HPDE6-E6E7 (cell line): ENCODE measurements at regions not wholly inside any gene's neighbourhood (a gene's known extent, or its start where the extent isn't known, plus 50 kb on each side); places are given as distances from the start of the nearest gene placed in this dataset.

Experiments
- DNase-seq: peaks from one replicate; pipeline ENCODE4 v3.0.0; 2011; ENCODE audit warnings: missing footprints; ENCODE audit errors: extremely low spot score

DNA sequence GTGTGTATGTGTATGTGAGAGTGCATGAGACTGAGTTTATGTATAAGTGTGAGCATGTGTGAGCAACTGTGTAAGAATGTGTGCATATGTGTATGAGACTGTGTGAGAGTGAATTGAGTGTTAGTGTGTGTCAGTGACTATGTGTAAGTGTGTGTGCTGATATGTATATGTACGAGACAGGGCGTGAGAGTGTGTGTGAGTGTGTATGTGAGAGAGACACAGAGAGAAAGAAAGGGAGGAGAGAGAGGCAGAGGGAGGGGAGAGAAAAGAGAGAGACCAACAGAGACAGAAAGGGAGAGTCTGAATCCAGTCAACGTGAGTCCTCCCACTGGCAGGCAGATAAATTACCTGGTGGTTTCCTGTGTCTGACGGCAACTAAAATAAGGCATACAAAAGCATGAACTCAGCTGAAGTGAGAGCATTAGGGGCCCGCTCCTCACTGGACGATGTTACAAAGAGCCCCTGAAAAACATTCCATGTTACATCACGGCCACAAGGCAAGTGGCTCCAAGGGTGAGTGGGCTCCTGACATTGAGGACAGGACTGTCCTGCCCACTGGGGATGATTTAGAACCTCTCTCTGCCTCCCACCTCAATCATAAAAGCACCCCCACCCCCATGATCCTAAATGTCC lies 66.6 kb upstream of the TIAM1 start:
- no peak for DNase-seq

DNA sequence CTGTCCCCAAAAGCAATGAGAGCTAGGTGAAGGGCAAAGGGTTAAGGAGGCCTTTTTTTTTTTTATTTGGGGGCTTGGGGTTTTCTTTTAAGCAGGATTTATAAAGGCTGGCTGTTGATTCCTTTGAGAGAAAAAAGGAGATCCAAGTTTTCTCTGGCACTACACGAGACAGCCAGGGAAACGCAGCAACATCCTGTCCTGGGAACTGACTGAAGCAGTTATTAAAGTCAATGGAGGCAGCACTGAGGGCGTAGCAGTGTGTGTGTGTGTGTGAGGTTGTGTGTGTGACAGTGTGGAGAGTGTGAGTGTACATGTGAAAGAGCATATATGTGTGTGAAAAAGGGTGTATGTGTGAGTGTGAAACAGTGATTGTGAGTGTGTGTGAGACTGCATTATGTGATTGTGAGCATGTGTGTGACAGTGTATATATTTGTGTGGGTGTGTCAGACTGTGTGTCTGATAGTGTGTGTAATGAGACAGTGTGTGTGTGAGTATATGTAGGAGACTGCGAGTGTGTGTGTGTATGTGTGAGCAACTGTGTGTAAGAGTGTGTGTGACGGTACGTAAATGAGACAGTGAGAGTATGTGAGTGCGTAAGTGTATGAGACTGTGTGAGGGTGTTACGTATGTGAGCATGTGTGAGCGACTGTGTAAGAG lies 65.9 kb upstream of the TIAM1 start:
- DNase-seq, result no peak

DNA sequence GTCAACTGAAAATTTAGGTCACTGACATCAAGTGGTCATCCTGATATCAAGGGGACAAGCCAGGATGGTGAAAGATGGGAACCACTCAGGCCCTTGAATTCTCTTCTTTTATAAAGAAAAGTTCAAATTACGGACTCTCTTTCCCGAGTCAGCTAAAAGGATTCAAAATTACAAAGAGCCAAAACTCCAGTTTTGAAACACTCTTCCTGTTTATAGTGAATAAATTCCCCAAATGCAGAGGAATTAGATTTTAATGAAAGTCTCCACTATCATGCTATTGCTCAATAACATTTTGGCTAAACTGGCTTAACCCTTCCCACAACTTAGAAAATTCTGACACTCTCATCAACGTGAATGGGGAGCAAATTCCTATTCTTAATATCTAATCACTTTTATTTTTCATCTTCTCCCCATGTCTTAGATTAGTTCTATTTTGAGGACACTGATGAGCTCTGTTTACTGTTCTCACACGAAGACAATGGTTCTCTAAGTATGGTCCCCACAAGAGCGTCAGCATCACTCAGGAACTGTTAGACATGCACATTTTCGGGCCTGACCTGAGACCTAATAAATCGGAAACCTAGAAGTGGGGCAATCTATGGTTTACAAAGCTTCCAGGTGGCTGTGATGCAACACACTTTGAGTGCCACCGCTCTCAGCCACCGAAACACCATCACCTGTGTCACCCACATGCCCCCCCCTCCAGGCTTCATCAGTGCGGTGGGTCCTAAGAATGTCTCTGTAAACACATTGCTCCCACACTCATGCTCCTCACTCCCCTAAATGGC lies 64.4 kb upstream of the TIAM1 start:
- DNase-seq, result no peak

DNA sequence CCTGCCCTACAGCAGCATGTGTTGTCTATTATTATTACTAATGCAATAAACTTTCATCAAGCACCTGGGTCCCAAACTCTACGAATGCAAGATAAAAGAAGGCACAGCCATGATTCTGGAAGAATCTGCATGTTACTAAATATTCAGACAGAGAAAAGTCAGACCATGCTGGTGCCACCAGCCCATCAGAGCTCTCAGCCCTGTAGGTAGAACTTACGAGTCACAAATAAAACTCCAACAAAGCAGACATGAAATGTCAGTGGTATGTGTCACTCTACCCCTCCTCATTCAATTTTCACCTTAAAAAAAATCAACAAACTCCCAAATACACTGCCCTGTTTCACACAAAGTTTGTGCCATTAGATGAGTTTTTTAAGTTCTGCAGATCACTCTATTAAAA lies 62.4 kb upstream of the TIAM1 start:
- DNase-seq, result no peak

DNA sequence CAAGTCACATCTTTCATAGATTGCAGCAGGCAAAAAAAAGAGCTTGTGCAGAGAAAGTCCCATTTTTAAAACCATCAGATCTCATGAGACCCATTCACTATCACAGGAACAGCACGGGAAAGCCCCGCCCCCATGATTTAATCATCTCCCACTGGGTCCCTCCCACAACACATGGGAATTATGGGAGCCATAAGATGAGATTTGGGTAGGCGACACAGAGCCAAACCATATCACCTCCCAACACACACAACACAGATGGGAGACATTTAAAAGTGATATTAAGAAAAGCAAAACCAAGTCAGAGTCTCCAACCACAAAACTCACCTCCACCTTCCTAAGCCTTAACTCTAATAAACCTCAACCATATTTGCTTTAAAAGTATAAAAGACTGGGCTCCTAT lies 61.5 kb upstream of the TIAM1 start:
- no peak for DNase-seq

DNA sequence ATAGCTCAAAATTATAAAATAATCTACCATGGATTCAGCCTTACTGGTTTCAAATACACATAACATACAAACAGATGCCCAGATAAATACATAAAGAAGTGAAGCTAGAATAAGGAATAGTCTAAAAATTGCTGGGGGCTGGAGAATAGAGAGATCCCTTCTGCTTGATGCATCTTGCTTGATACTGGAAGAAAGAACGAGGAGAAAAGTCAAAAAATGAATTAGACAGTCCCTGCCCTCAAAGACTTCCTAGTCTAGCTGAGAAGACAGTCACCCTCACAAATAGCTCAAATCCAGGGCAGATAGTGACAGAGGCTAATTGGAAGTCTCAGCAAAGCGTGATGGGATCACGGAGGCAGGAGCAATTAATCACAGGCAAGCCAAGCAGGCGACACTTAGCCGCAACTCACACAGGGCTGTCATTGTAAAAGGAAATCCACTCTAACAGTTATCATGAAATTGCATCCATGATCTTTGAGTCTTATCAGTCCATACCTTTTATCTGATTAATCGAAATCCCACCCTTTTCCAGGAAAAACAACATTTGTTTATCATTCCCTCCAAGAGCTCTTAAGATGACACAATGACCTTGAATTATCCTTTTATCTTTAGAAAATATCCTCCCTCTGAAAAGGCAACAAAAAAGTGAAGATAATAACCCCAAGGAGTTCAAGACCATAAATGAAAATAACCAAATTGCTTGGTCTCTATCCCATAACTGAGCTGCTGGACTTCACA lies 59.7 kb upstream of the TIAM1 start:
- DNase-seq, result no peak

DNA sequence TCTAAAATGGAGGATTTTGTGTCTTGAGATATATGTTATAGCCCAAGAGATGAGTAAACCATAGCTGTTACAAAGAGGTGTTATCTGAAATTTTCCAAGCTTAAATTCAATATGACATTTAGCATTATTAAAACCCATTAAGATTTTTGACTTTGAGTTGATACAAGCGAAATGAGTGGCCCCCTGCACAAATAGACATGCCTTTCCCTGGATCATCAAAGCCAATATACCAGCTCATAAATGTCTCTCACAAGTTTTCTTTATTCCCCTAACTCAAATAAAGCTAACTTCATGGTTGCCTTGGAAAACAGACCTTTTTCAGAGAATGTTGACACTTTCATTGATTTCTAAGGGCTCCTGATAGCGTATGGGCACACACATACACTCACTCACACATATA lies 55.5 kb upstream of the TIAM1 start:
- no peak for DNase-seq

DNA sequence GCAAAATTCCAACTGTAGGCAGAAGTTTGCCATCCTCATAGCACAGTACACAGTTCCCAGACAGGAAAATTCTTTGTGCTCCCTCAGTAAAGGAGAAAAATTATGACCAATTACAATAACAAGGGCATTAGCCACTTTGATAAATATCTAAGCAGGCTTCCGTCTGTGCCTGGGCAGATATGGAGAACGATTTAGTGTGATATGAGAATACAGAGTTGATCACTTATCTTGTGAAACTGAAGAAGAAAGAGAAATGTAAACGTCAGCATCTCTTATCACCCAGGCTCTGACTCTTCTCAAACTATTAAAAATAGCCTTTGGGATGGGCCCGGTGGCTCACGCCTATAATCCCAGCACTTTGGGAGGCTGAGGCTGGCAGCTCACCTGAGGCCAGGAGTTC lies 54.5 kb upstream of the TIAM1 start:
- no peak for DNase-seq

DNA sequence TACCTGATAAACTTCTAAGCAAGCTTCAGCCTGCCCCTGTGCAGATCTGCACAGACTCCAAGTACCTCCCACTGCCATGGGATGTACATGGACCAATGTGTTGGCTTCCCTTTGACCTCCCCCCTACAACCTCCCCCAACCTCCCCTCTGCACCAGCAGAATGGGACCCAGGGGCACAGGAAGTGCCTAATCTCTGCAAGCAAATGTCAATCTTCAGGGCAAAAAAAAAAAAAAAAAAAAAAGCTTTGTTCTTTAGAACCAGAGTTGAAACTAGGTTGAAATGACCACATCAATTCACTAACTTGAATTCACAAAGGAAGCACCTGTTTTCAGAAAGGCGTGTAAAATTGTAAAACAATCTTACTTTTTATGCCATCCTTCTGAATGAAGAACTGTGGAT lies 53.9 kb upstream of the TIAM1 start:
- no peak for DNase-seq

DNA sequence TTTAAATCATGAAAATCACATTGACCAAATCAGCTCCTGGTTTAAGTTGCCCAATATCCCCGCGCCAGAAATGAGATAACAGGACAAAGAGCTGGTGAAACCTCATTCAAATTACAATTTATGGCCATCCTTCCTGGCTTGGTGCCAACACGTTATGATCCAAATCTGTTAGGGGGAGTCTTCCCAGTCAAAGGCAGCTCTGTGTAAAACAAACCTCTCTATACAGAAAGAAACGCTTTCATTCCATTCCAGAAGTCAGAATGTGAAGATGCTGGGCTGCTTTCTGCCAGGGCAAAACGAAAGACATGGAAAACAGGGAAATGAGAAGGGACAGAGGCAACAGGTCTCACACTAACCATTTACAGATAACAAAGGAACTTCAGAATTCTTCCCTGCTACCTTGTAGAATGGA lies 53.5 kb upstream of the TIAM1 start:
- no peak for DNase-seq

DNA sequence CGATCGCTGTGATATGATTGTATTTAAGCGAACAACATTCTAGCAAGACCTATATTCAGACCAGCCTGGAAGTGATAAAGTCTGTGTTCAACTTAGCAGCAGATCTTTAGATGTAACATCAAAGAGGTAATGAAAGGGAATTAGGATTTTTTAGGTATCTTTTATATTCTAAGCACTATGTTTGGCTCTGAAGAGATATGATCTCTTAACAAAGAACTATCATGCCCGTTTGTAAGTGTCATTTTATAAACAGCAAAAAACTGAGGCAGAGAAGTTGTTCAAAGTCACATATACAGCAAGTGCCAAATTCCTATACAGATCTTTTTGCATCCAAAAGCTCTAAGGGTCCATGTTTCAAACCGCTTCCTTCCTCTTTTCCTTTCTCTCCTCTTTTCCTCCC lies 53.0 kb upstream of the TIAM1 start:
- DNase-seq, result no peak

DNA sequence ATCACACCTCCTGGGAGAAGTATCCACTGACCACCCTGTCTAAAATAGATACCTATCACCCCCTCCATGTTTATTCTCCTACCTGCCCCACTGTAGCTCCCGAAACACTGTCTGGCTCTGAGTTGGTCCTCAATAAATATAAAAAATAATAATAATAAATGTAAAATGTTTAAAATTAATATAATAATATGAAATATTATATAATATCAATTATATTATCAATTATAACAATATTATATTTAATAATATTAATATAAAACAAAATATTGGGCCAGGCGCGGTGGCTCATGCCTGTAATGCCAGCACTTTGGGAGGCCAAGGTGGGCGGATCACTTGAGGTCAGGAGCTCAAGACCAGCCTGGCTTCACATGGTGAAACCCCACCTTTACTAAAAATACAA lies 52.3 kb upstream of the TIAM1 start:
- DNase-seq, result no peak

DNA sequence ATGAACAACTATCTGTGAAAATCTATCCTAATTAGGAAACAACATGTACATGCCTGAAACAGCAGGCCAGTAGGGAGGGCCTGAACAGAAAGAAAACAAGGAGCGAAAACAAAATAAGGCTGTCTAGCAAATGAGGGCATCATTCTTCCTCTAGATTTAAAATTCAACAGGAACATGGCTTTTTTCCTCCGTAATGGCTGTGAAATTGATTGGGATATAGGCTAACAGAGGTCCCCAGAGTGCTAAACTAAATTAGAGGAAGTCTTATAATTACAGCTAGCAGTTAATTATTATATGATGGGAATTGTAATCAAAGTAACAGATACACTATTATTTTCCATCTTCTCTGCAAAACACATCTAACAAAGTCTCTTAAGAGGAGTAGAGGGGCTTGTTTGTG lies 51.7 kb upstream of the TIAM1 start:
- no peak for DNase-seq

DNA sequence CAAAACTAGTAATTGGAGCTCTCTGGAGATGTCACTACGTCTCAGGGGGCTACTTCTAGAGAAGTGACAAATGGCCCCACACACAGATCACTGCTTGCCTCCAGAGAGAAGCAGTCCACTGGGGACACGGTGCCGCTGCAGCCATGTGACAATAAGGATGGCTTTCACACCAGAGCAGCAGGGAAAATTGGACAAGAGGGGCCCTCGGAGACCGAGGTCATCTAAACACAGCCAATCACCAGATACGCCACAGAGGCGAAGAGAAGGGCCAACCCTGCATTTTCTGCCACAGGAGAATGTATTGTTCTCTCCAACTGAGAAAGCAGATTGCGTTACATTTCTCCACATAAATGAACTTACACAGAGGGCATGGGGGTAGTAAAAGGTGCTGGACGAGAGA lies 51.2 kb upstream of the TIAM1 start:
- no peak for DNase-seq

DNA sequence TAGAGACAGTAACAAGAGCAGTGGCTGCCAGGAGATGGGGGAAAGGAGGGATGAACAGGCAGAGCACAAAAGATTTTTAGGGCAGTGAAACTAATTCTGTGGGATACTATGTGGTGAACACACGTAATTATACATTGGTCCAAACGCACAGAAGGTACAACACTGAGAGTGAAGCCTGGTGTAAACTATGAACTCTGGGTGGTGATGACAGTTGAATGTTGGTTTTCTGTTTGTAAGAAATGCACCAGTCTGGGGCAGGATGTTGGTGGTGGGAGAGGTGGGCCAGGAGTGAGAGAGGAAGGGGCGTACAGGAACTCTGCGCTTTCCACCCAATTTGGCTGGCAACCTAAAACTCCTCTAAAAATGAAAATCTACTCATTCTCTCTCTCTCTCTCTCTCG lies 50.2 kb upstream of the TIAM1 start:
- no peak for DNase-seq
